HG03457 (cell line): ENCODE measurements at regions not wholly inside any gene's neighbourhood (a gene's known extent, or its start where the extent isn't known, plus 50 kb on each side); places are given as distances from the start of the nearest gene placed in this dataset.

Source experiments
- ATAC-seq: cut with Tn5 transposase; IDR thresholded peaks from one replicate; pipeline ENCODE4 v1.9.1; 2021; ENCODE audit warnings: moderate number of reproducible peaks; ENCODE audit not compliant: unreplicated experiment

DNA sequence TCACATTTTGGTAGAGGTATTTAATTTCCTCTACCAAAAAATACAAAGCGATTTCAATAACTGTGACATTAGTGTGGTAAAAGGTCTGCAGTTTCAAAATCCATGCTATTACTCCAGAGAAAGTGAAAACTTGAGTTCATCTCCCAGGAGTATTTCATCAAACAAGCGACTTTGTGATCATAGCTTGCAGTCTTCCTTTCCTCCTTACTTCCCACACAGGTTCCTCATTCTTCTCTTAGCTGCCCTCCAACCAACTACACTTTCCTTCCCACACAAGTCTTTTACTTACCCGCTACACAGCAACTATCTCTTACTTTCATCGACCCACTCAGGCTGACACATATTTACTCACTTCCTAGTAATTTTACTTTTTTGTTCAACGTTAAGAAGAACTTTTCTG is 413.4 kb upstream of the USP15 start:
- ATAC-seq: no peak

DNA sequence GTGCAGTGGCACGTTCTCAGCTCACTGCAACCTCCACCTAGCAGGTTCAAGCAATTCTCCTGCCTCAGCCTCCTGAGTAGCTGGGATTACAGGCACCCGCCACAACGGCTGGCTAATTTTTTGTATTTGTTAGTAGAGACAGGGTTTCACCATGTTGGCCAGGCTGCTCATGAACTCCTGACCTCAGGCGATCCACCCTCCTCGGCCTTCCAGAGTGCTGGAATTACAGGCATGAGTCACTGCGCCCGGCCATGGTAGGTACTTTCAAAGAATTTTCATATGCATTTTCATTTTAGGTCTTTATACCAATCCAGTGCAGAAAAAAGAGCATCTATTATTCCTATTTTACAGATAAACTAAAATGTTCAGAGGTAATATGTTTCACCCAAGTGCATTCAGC is 411.3 kb upstream of the USP15 start:
- ATAC-seq: no peak

DNA sequence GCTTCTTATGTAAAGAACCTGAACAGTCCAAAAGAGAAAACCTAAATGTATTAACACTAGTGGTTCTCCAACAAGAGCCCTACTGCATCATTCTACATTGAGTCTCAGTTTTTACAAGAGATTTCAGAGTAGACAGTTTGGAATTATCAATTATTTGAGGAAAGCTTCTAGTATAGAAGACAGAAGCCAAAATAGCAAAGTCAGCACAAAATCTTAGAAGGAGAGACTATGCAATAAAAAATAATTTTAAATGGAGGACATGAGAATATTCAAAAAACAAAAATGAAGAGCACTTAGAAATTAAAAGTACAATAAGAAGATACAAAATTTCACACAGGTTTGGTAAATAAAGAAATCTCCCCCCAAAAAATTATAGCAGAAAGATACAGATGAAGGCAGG is 406.3 kb upstream of the USP15 start:
- no peak for ATAC-seq

GRCh38 chr12:61854902-61855301 is 405.3 kb upstream of the USP15 start:
- no peak for ATAC-seq

- ATAC-seq: no peak
Observed at GRCh38 chr12:61857968-61858367, 402.2 kb upstream of the USP15 start.

GRCh38 chr12:61860451-61860850 is 399.8 kb upstream of the USP15 start:
- ATAC-seq: no peak

DNA sequence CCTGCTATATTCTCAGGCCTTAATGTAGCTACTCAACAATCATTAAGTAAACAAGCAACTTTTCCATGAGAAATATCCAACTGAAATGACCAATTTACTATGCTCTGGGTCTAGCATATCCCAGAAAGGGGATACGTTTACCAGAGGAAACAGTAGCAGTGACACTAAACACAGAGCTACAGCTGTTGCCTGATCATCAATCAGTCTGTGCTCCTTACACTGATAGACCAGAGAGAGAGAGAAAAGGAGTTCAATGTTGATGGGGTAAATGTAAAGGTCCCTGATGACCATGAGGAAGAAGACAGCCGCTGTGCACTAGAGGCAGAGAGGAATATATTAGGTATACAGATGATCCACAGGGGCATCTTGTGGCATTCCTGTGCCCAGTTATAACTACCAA is 397.2 kb upstream of the USP15 start:
- ATAC-seq: no peak

- ATAC-seq: no peak
Observed at GRCh38 chr12:61863811-61864210, 396.4 kb upstream of the USP15 start.

DNA sequence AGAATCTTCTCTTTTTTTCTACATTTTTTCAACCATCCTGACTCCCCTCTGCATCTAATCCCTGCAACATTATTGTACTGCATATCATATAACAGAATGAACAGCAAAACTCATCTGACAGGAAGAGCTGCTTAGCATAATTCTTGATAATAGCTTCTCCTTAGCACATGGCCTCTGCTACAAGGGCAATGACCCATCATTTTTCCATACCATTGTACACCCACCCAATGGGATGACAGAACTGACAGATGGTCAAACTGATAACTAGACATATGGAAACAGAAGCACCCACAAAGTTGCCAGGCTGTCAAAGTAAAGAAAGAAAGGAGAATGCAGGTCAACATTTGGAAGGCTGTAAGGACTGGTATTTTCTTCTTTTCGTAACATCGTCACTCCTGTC is 390.4 kb upstream of the USP15 start:
- no peak for ATAC-seq

- ATAC-seq: no peak
Observed at GRCh38 chr12:61870658-61871484, 389.3 kb upstream of the USP15 start.

- no peak for ATAC-seq
Observed at GRCh38 chr12:61871485-61871810, 388.8 kb upstream of the USP15 start.

DNA sequence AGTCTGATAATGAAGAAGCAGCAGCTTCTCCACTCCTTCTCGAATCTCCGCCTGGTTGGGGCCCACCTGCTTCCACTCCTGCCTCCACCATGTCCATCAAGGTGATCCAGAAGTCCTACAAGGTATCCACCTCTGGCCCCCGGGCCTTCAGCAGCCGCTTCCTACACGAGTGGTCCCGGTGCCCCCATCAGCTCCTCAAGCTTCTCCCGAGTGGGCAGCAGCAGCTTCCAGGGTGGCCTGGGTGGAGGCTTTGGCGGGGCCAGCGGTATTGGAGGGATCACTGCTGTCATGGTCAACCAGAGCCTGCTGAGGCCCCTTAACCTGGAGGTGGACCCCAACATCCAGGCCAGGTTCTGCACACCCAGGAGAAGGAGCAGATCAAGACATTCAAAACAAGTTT is 381.0 kb upstream of the USP15 start:
- no peak for ATAC-seq

DNA sequence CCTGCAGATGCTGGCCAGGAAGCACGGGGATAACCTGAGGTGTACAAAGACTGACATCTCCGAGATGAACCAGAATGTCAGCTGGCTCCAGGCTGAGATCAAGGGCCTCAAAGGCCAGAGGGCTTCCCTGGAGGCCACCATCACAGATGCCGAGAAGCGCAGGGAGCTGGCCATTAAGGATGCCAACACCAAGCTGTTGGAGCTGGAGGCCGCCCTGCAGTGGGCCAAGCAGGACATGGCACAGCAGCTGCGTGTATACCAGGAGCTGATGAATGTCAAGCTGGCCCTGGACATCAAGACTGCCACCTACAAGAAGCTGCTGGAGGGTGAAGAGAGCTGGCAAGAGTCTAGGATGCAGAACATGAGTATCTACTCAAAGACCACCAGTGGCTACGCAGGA is 380.0 kb upstream of the USP15 start:
- no peak for ATAC-seq

DNA sequence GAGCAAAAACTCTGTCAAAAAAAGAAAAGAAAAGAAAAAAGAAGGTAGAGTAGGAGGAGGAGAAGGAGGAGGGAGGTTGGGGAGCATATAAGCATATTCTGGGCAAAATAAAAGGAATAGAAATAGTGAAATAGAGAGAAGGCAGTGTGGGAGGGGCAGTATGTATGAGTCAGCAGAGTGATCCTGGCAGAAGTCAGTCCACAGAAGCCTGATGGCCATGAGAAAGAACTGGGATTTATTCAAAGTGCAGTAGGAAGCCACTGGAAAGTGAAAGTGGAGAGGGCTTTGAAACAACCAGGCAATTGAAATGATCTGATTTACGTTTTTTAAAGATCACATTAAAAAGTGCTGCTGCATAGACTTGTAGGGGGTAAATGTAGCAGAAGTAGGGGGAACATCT is 368.6 kb upstream of the USP15 start:
- no peak for ATAC-seq

DNA sequence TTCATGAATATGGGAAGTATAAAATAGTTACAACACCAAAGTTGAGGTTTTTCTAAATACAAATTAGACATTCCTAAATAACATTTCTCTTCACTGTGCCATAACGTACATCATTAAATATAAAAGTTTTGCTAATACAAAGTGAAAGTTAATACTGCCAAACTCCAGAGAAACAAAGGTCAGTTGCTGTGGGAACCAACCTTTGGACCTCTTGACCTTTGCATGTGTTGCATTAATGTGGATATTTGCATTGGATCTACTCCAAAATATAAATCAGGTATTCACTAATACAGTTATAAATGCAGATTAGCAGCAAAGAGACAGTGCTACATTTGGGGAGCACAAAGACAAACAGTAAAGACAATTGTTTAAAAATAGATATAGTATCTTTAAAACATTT is 366.0 kb upstream of the USP15 start:
- ATAC-seq: no peak

DNA sequence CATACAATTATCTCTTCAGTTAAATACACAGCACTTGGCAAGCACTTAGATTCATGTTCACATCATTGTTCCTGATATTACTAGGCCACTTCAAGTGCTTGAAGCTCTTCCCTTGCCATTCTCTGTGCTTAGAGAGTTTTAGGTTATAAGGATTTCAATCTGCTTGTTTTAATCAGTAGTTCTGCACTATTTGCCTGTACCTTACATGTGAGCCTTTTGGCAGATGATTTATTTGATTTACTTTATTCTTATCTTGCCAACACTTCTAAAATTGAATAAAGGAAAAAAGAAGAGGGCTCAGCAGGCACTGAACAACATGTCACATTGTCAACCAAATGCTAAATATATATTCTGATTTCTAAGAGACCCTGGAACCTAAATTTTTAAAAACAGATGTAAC is 363.8 kb upstream of the USP15 start:
- ATAC-seq: no peak

DNA sequence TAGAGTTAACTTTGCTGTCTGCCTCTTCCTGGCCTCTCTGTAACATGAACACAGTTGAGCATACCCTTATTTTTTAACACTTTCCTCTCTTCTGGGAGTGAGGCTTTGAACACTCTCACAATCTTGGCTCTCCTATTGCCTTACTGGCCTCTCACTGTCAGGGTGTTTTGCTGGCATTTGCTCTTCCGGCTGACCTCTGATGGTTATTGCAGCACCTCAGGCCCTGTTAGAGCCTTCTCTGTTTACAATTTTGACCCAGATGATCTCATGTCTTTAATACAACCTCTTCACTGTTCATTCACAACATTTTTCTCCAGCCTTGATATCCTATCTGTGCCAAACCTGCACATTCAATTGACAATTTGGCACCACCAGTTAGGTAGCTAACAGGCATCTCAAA is 357.8 kb upstream of the USP15 start:
- no peak for ATAC-seq

DNA sequence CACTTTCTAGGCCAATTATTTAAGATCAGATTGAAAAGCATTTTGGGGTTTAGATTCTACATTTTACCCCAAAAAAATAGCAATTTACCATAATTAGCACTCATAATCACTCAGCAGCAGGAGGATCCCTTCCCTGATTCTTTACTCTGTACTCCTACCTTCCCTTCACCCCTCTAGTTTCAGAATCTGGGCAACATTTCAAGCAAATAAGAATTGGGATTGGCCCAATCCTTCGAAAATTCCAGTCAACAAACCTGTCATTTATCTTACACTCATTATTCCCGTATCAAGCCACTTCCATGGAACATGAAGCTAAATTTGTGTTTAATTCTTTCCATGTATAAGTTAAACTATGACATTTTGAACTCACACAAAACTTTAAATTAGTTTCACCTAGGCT is 349.1 kb upstream of the USP15 start:
- no peak for ATAC-seq

GRCh38 chr12:61915420-61915819 is 344.8 kb upstream of the USP15 start:
- no peak for ATAC-seq

GRCh38 chr12:61916831-61917230 is 343.4 kb upstream of the USP15 start:
- no peak for ATAC-seq

DNA sequence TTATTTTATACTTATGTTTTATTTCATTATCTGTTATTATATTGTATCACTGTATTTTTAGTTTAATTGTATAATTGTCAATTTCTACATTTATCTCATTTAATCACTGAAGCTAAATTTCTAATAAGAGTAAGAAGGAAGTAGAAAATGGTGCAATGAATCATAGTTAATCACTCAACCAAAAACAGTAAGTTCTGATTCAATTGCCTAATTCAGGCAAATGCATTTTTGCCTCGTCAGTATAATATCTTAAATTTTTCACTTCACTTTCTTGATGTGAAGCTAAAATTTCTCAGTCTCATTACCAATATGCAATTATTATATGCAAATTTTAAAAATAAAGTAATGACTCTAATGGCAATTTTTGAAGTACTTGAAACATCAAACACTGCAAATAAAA is 340.5 kb upstream of the USP15 start:
- ATAC-seq: no peak

DNA sequence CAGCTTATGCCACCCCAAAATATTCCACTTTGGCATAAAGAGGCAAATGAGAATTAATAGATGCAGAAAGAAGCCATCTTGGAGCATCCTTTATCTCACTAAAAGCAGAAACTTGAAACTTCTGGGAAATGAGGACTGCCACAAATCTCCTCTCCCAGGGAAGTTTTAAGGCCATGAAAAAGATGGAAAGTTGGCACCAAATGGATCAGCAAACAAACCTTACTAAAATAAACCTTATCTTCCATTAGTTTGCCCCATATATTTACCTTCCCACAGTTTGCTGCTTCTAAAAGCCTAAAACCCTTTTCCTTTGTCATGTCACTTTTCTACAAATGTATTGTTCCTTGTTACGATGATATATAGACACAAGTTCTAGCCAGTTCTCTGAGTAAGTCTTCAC is 340.0 kb upstream of the USP15 start:
- ATAC-seq: no peak

GRCh38 chr12:61923152-61923551 is 337.1 kb upstream of the USP15 start:
- no peak for ATAC-seq
